HG03575 (cell line): ENCODE measurements at regions not wholly inside any gene's neighbourhood (a gene's known extent, or its start where the extent isn't known, plus 50 kb on each side); places are given as distances from the start of the nearest gene placed in this dataset.
"Not testable (repeated sequence)": the region's sequence is repeated elsewhere in the genome, so short reads cannot be mapped to it uniquely, and the experiment has no call there.

Experiments used
- ATAC-seq: cut with Tn5 transposase; IDR thresholded peaks from one replicate; pipeline ENCODE4 v1.9.1; 2021; ENCODE audit not compliant: unreplicated experiment, insufficient number of reproducible peaks, low FRiP score; ENCODE audit errors: extremely low read depth

GRCh38 chr11:87460842-87461637 lies 423.3 kb downstream of the TMEM135 start:
- no peak for ATAC-seq

DNA sequence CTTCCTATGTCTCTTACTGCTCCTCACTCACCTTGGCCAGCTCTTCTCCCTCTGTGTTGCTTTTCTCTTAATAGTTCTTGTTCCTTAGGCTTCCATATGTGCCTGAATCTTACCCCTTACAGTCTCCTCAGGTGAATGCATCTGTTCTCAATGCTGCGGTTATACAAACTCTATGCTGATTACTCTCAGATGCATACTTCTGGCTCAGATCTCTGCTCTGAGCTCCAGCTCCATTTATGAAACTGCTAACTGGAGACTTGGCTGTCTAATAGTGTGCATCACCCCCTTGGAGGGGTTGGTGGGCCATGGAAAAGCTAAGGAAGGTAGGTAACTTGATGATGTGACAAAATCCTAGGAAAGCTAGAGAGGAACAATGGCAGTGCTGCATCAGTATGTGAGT lies 422.5 kb downstream of the TMEM135 start:
- no peak for ATAC-seq

DNA sequence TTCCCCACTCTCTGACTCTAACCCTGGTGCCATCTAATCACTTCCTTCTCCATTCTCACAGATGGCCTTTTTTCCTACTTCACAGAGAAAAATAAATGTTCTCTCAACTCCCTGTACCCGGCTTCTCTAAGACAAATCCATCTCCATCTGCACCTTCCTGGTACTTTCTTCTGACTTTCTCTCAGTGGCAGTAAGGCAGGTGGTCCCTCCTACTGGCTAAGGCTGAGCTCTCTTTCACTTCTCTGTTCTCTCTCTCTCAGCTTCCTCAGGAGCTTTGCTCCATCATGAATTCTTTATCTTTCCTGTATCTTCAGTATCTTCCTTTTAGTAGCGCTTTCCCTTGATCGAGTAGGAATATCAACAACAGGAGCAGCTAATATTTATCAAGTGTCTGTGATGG lies 421.6 kb downstream of the TMEM135 start:
- ATAC-seq = no peak

- ATAC-seq = no peak
These were observed 418.8 kb downstream of the TMEM135 start for GRCh38 chr11:87456499-87456898.

DNA sequence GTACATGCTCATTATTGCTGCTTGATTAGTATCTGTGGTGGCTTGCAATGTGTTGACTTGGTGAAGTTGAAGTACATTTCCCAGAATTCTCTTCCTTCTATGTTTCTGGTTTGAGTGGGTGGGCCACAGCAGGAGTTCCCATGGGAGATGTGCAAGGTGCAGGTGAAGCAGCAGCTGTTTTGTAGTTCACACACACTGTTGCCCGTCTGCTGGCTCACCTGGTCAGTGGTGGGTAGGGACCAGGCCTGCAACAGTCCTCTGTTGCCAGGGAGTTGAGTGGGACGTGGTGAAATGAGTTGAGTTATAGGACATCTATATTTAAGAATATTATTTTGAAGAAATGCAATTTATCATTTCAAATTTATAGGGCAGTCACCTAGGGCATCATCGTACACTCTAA lies 417.4 kb downstream of the TMEM135 start:
- no peak for ATAC-seq

DNA sequence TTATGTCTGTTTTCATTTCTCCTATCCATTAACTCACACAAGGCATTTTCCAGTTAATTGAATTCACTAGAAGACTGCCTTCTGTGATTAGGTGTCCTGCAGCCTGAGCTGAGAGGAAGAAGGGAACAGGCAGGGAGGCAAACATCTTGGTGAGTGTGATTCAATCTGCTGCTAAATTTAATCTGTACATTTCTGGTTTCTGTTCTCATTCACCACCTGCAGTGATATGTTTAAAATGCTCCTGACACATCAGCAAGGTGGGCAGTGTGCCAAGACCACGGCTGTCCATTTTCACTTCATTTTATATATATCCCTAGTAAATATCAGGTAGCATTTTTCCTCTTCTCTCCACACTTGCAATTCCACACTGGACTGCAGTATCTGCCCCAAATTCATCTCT lies 416.5 kb downstream of the TMEM135 start:
- peak; percentile 55 for ATAC-seq

- ATAC-seq = no peak
These were observed 415.9 kb downstream of the TMEM135 start for GRCh38 chr11:87453531-87454089.

GRCh38 chr11:87452025-87452424 lies 414.3 kb downstream of the TMEM135 start:
- not testable (repeated sequence) for ATAC-seq

DNA sequence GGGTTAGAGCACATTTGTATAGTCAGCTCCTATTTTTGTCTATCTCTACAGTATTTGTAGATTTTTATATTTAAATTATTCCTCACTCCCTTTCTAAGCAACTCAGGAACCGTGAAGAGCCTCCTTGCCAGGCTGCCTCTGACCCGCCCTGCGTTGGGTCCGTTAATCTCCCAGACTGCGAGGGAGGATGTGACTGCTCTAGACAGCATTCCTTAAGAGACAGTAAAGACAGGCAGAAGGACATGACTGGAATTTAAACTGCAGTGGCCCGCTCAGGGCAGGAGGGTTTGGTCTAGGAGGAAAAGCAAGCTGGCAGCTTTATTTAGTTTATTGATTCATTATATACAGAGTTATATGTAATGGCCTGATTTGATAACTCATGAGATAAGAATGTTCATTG lies 413.7 kb downstream of the TMEM135 start:
- ATAC-seq = no peak

DNA sequence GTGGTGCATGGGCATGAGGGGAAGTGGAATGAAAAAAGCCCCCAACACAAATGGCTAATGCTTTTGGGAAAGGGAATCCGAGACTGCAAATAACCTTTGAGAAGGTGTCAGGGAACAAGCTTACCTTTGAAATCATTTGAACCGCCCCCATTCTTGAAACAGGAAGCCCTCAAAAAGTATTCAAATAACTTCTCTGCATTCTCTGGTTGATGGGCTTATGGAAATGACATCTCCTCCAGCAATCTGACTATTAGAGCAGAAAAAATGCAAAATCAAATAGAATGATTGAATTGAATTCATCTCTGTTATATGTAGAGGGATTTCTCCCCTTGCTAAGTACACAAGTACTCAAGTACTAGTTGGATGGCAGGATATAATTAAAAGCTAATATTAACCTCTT lies 409.9 kb downstream of the TMEM135 start:
- ATAC-seq = no peak

DNA sequence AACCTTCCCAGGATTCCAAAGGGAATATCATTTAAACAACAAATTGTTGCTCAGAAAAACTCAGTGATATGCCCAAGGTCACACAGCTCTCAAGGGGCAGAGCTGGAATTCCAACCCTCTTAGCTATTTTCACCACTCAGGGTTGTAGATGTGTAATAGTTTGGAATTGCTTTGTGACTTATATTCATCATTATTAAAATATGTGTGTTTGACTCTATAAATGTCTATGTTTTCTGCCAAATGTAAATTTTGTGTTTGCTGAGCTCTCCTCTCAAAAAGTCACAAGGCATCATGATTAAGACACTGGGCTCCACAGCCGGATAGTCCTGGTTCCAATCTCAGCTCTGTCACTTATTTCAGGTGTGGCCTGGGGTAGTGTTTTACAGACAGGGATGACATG lies 407.3 kb downstream of the TMEM135 start:
- no peak for ATAC-seq

GRCh38 chr11:87443707-87444106 lies 406.0 kb downstream of the TMEM135 start:
- ATAC-seq = no peak

GRCh38 chr11:87440076-87440770 lies 402.5 kb downstream of the TMEM135 start:
- ATAC-seq = no peak

DNA sequence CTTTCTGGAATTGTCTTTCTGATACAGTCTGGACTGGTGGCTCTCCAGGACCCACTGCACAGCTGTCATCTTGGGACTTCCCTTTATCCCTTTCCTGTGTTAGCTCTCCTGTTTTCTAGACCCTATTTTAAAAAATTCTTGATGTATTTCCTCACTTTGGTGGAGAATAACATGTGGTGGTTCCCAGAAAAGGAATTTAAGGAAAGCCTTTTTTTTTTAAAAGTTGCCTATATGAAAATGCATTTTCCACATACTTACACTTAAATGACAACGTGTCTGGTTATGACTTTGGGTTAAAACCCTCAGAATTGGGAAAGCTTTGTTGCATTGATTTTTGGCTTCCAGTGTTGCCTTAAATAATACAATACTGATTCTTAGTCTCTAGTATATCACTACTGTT lies 400.7 kb downstream of the TMEM135 start:
- no peak for ATAC-seq

- no peak for ATAC-seq
These were observed 400.1 kb downstream of the TMEM135 start for GRCh38 chr11:87437844-87438223.

GRCh38 chr11:87437133-87437843 lies 399.6 kb downstream of the TMEM135 start:
- ATAC-seq = no peak

DNA sequence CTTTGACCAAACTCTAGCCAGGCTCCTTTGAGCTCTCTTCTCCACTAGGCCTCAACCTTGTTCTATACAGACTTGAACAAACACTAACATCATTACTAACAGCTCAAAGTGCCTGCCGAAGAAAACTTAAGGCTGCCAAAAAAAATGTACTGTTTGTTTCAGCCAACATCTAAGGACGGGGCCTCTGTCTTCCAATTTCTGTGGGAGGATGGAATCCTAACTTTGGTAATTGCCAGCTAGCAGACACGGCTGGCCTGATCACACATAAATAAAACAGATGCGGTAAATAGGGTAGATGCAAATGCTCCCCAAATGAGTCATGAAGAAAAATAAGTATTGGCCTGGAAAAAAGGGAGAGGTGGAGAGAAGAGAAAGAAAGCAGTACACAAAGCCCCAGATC lies 394.3 kb downstream of the TMEM135 start:
- no peak for ATAC-seq

GRCh38 chr11:87431392-87431791 lies 393.7 kb downstream of the TMEM135 start:
- ATAC-seq = no peak

- ATAC-seq = no peak
These were observed 393.1 kb downstream of the TMEM135 start for GRCh38 chr11:87430821-87431220.

GRCh38 chr11:87429996-87430395 lies 392.3 kb downstream of the TMEM135 start:
- ATAC-seq = no peak
